ENCODE measurements at regions not wholly inside any gene's neighbourhood (a gene's known extent, or its start where the extent isn't known, plus 50 kb on each side); places are given as distances from the start of the nearest gene placed in this dataset.

- H3K4me2 ChIP-seq (ENCODE audit: low read length): no peak overlapping the region
- no peaks in the 10 kb centered on the region for H3K36me3 ChIP-seq (ENCODE audit: insufficient read depth, low read length)
- H3K79me2 ChIP-seq (replicated peaks; ENCODE audit: insufficient read depth, low read length): no peaks in the 10 kb centered on the region
- no peaks in the 10 kb centered on the region for H3K9me3 ChIP-seq (ENCODE audit: low read length)
- H3K27ac ChIP-seq (ENCODE audit: low read length): no peak overlapping the region
- TF ChIP-seq RAD21 (conservative IDR thresholded peaks at IDR 0.05) (no peak), REST (IDR thresholded peaks at IDR 0.05; ENCODE audit: borderline replicate concordance) (no peak)
- H3K9ac ChIP-seq (ENCODE audit: low read length): no peak overlapping the region
- H3K4me3 ChIP-seq (ENCODE audit: low read length): no peak overlapping the region
- H3K27me3 ChIP-seq (ENCODE audit: insufficient read depth, low read depth, low read length): no peaks in the 10 kb centered on the region
- H3F3A ChIP-seq (ENCODE audit: insufficient read depth, low read length, poor library complexity, severe bottlenecking): no peaks in the 10 kb centered on the region
- no peaks in the 10 kb centered on the region for H3K9me2 ChIP-seq (ENCODE audit: insufficient read depth, low read length)
- no peaks in the 10 kb centered on the region for H4K20me1 ChIP-seq (ENCODE audit: insufficient read depth)
- H2AFZ ChIP-seq (ENCODE audit: low read depth, low read length): no peak overlapping the region
These were observed 135.9 kb upstream of the ATP2B1 start for GRCh38 chr12:89844539-89844938.

DNA sequence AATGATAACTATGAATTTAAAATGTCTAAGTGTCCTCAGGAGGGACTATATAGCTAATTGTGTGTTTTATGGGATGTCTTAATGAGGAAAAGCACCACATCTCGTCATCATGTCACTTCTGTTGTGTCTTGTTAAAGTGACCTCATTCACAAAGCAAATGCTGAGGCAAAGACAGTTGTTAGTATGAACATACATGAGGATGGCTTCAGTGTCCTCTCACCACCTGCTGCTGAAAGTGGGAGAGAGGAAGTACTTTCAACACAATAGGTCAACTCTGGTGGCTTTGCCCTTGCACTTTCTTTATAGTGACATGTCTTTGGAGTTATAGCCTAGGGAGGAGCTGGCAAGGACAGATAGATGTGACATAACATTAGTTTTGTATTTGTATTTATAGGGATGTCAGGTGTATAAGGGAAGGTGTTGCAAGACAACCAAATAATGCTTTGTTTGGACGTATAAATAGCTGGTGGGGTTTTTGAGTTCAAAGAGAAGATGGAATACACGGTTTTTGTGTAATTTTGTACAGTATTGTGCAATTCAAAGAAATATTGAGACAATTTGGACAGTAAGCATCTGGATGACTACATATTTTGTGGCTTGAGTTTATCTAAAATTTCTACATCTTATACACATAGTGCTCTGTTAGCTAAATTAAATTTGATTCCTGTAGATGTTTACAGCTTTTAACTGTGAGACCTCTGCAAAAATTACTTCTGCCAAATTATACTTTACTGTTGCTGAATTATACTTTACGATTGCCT is 131.7 kb upstream of the ATP2B1 start:
- no peaks in the 10 kb centered on the region for H4K20me1 ChIP-seq (ENCODE audit: insufficient read depth)
- no peaks in the 10 kb centered on the region for H3F3A ChIP-seq (ENCODE audit: insufficient read depth, low read length, poor library complexity, severe bottlenecking)
- H3K27ac ChIP-seq (ENCODE audit: low read length): no peak overlapping the region
- no peak overlapping the region for H3K9ac ChIP-seq (ENCODE audit: low read length)
- no peaks in the 10 kb centered on the region for H3K9me2 ChIP-seq (ENCODE audit: insufficient read depth, low read length)
- H3K4me3 ChIP-seq (ENCODE audit: low read length): no peak overlapping the region
- no peak overlapping the region for H3K4me2 ChIP-seq (ENCODE audit: low read length)
- H3K36me3 ChIP-seq (ENCODE audit: insufficient read depth, low read length): no peaks in the 10 kb centered on the region
- H3K27me3 ChIP-seq (ENCODE audit: insufficient read depth, low read depth, low read length): peaks cover 2% of the 10 kb centered on the region
- H2AFZ ChIP-seq (ENCODE audit: low read depth, low read length): no peak overlapping the region
- H3K9me3 ChIP-seq (ENCODE audit: low read length): no peaks in the 10 kb centered on the region
- H3K79me2 ChIP-seq (replicated peaks; ENCODE audit: insufficient read depth, low read length): no peaks in the 10 kb centered on the region
- TF ChIP-seq RAD21 (conservative IDR thresholded peaks at IDR 0.05) (no peak), TAF1 (IDR thresholded peaks at IDR 0.05; ENCODE audit: low read depth) (no peak), POLR2AphosphoS5 (IDR thresholded peaks at IDR 0.05) (peak; percentile 1), REST (IDR thresholded peaks at IDR 0.05; ENCODE audit: borderline replicate concordance) (no peak)

DNA sequence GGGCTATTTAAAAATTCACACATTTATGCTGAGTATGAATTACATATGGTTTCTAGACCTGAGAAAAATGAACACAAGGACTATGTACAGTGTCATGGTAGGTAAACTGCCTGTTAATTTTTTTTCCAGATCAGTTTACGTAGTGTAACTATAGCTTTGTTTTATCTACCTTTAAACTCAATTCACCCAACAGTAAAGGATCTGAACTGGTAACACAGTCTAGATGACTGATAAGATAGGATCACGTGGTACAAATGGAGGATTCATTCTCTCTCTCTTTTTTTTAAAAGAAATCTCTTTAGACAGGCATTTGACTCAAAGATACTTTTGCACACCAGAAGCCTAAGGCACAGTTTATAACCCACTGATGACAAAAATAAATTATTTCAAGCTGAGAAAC is 130.8 kb upstream of the ATP2B1 start:
- no peak overlapping the region for H3K4me2 ChIP-seq (ENCODE audit: low read length)
- no peak overlapping the region for H2AFZ ChIP-seq (ENCODE audit: low read depth, low read length)
- H3K79me2 ChIP-seq (replicated peaks; ENCODE audit: insufficient read depth, low read length): no peaks in the 10 kb centered on the region
- H3K4me3 ChIP-seq (ENCODE audit: low read length): no peak overlapping the region
- no peaks in the 10 kb centered on the region for H3K9me3 ChIP-seq (ENCODE audit: low read length)
- no peak overlapping the region for H3K9ac ChIP-seq (ENCODE audit: low read length)
- no peak overlapping the region for H3K27ac ChIP-seq (ENCODE audit: low read length)
- no peaks in the 10 kb centered on the region for H3K36me3 ChIP-seq (ENCODE audit: insufficient read depth, low read length)
- H3K27me3 ChIP-seq (ENCODE audit: insufficient read depth, low read depth, low read length): peaks cover 2% of the 10 kb centered on the region
- no peaks in the 10 kb centered on the region for H3F3A ChIP-seq (ENCODE audit: insufficient read depth, low read length, poor library complexity, severe bottlenecking)
- no peaks in the 10 kb centered on the region for H3K9me2 ChIP-seq (ENCODE audit: insufficient read depth, low read length)
- H4K20me1 ChIP-seq (ENCODE audit: insufficient read depth): no peaks in the 10 kb centered on the region
- no peak for TF ChIP-seq RAD21 (conservative IDR thresholded peaks at IDR 0.05)
- no peak for TF ChIP-seq SMC3 (conservative IDR thresholded peaks at IDR 0.05; ENCODE audit: poor library complexity)
- TF ChIP-seq TAF1 (IDR thresholded peaks at IDR 0.05; ENCODE audit: low read depth): no peak

Data from neural cell (in vitro differentiated cells).